Neutrophil (primary cell): ENCODE measurements at regions not wholly inside any gene's neighbourhood (a gene's known extent, or its start where the extent isn't known, plus 50 kb on each side); places are given as distances from the start of the nearest gene placed in this dataset.

Experiments used
- H3K27ac ChIP-seq: fragments of 200-600 bp; sonication (generic); 2 replicates; pipeline ENCODE4 v1.5.1; 2016; ENCODE audit warnings: mild to moderate bottlenecking, moderate library complexity
- H3K27me3 ChIP-seq: fragments of 200-600 bp; sonication (generic); 2 replicates; pipeline ENCODE4 v1.6.0; 2016; ENCODE audit warnings: mild to moderate bottlenecking
- H3K36me3 ChIP-seq: fragments of 200-600 bp; sonication (generic); 2 replicates; pipeline ENCODE4 v1.5.1; 2017
- H3K4me1 ChIP-seq, 2 experiments: fragments of 200-600 bp in 1 of 2; sonication (generic) in 1 of 2; 1 replicate in 1 of 2; 2 replicates in 1 of 2; pipeline versions ENCODE4 v1.5.1 to v1.6.1; 2013 to 2016; ENCODE audit warnings: low read depth in 1 of 2, low read length in 1 of 2, mild to moderate bottlenecking in 1 of 2, moderate library complexity in 1 of 2; ENCODE audit not compliant: control insufficient read depth in 1 of 2, insufficient read depth in 1 of 2
- H3K4me3 ChIP-seq, 2 experiments: fragments of 200-600 bp in 1 of 2; sonication (generic) in 1 of 2; 1 replicate in 1 of 2; 2 replicates in 1 of 2; pipeline ENCODE4 v1.5.1; 2013 to 2016; ENCODE audit warnings: low read depth in 1 of 2, low read length in 1 of 2, mild to moderate bottlenecking in 1 of 2, moderate library complexity in 1 of 2
- H3K9me3 ChIP-seq: fragments of 200-600 bp; sonication (generic); 2 replicates; pipeline ENCODE4 v1.5.1; 2016
- TF ChIP-seq, protein P1 (sequence below): fragments of 200-600 bp; sonication (generic); IDR thresholded peaks from 2 replicates; pipeline ENCODE4 v1.5.1; 2016; ENCODE audit warnings: antibody characterized with exemption

DNA sequence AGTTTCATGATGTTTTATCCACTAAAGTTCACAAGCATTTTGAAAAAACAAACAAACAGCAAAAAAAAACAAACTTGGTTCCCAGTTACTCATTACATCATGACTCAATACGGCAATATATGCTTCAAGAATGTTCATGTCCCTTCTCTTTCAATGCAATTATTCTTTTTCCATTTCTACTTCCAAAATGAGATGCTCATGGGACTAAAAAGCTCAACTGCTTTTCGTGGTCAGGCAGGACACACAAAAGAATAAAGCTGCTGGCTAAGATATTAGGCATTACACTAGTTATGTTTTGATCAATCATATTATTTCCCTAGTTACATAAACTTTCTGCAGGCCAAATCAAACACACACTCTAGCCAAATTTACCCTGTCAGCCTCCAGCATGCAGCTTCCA is 301.3 kb downstream of the EPHA4 start:
- H3K36me3 ChIP-seq: no peaks in the 10 kb centered on the region
- H3K4me3 ChIP-seq: no peak overlapping the region
- TF ChIP-seq, protein P1, sequence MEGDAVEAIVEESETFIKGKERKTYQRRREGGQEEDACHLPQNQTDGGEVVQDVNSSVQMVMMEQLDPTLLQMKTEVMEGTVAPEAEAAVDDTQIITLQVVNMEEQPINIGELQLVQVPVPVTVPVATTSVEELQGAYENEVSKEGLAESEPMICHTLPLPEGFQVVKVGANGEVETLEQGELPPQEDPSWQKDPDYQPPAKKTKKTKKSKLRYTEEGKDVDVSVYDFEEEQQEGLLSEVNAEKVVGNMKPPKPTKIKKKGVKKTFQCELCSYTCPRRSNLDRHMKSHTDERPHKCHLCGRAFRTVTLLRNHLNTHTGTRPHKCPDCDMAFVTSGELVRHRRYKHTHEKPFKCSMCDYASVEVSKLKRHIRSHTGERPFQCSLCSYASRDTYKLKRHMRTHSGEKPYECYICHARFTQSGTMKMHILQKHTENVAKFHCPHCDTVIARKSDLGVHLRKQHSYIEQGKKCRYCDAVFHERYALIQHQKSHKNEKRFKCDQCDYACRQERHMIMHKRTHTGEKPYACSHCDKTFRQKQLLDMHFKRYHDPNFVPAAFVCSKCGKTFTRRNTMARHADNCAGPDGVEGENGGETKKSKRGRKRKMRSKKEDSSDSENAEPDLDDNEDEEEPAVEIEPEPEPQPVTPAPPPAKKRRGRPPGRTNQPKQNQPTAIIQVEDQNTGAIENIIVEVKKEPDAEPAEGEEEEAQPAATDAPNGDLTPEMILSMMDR: no peak
- no peaks in the 10 kb centered on the region for H3K4me1 ChIP-seq
- no peaks in the 10 kb centered on the region for H3K9me3 ChIP-seq
- no peaks in the 10 kb centered on the region for H3K27me3 ChIP-seq
- no peak overlapping the region for H3K27ac ChIP-seq

DNA sequence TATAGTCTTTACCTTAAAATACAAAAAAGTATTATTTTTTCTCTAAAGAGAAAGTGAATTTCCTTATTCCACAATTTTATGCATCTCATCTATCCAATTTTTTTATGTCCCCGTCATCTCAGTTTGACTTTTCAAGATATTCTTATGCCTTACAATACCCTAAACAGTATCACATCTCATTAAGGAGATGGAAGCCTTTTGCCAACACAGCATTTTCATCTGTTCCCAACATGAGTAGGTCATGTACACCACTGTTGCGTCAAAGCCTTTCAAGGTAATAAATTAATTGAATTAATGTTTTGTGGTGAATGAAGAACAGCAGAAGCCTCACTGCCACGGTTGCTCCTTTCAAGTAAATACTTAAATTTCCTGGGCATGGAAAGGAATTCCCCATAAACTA is 299.4 kb downstream of the EPHA4 start:
- Histone ChIP-seq H3K4me3 (no peak overlapping the region), H3K27ac (no peak overlapping the region), H3K9me3 (no peaks in the 10 kb centered on the region), H3K27me3 (no peaks in the 10 kb centered on the region), H3K36me3 (no peaks in the 10 kb centered on the region), H3K4me1 (no peaks in the 10 kb centered on the region)
- TF ChIP-seq, protein P1: no peak

DNA sequence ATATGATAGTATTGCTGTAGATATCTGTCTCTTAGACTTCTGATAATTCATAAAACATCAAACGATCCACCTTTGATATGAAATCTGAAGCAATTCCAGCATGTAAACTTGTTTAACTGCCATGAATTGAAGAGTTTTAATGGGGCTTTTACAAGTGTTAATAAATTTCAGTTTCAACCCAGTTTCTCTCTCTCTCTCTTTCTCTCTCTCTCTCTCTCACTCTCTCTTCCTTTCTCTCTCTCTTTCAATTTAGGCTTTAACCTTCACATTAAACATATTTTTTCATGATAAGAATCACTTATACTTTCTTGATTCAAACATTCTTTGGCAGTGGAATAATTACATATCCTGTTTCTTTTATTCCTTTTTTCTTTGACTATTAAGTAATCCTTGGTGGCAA is 296.1 kb downstream of the EPHA4 start:
- no peak overlapping the region for H3K27ac ChIP-seq
- no peaks in the 10 kb centered on the region for H3K9me3 ChIP-seq
- H3K4me1 ChIP-seq: no peaks in the 10 kb centered on the region
- no peak overlapping the region for H3K4me3 ChIP-seq
- H3K27me3 ChIP-seq: no peaks in the 10 kb centered on the region
- no peaks in the 10 kb centered on the region for H3K36me3 ChIP-seq
- TF ChIP-seq, protein P1: no peak

DNA sequence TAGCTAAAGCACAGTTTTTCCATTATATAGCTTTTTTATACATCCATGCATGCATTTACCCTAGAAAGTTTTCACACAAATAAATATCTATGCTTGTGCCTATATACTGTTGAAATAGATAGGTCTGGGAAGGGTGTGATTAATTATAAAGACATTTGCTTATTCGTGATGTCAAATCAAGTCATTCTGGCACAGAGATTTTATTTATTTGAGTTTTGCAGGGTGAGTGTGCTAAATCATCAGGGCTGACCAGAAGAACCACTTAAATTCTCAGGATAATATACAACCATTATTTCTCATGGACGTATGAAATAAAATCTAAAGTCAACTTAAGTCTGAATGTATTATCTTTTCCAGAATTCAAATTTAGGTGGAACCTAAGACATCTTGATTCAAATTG is 295.5 kb downstream of the EPHA4 start:
- Histone ChIP-seq H3K36me3 (no peaks in the 10 kb centered on the region), H3K4me3 (no peak overlapping the region), H3K27me3 (no peaks in the 10 kb centered on the region), H3K4me1 (no peaks in the 10 kb centered on the region), H3K27ac (no peak overlapping the region), H3K9me3 (no peaks in the 10 kb centered on the region)
- TF ChIP-seq, protein P1: no peak

GRCh38 chr2:221282386-221282785 is 289.7 kb downstream of the EPHA4 start:
- H3K4me1 ChIP-seq: no peaks in the 10 kb centered on the region
- no peak overlapping the region for H3K27ac ChIP-seq
- TF ChIP-seq, protein P1: no peak
- H3K4me3 ChIP-seq: no peak overlapping the region
- H3K27me3 ChIP-seq: no peaks in the 10 kb centered on the region
- no peaks in the 10 kb centered on the region for H3K36me3 ChIP-seq
- no peaks in the 10 kb centered on the region for H3K9me3 ChIP-seq
